HG03103 (cell line): ENCODE measurements at regions not wholly inside any gene's neighbourhood (a gene's known extent, or its start where the extent isn't known, plus 50 kb on each side); places are given as distances from the start of the nearest gene placed in this dataset.

ENCODE experiments used
- ATAC-seq: cut with Tn5 transposase; IDR thresholded peaks from one replicate; pipeline ENCODE4 v1.9.1; 2021; ENCODE audit warnings: low read depth; ENCODE audit not compliant: unreplicated experiment

DNA sequence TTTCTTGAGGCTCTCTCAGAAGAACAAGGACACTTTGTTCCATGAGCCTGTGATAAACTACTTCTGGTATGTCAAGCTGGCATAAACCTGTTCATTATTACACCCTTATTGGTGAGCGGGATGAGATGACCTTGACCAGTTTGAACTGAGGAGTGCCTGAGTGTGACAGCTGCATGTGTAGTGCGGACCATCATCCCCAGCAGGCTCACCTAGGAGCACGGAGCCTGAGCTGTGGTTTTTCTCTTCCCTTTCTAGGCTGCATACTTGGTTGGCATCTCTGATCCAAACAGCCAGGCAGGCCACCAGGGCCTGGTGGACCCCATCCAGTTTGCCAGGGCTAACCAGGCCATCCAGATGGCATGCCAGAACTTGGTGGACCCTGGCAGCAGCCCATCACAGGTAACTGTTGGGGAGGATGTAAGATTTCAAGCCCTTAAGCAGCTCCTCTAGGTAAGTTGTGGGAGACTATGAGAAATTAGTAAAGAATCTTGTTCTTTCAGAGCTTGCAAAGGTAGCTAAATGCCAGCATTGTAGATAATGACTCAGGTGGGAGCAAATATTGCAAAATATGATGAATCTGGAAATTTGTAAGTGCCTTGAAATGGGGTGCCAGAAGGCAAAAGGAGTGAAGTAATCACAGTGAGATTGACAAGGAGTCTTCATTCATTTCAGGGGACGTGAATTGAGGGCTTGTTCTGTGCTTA, 288.9 kb upstream of the TPM1 start:
- no peak for ATAC-seq

- no peak for ATAC-seq
Observed at GRCh38 chr15:62756326-62756994, 286.1 kb upstream of the TPM1 start.

DNA sequence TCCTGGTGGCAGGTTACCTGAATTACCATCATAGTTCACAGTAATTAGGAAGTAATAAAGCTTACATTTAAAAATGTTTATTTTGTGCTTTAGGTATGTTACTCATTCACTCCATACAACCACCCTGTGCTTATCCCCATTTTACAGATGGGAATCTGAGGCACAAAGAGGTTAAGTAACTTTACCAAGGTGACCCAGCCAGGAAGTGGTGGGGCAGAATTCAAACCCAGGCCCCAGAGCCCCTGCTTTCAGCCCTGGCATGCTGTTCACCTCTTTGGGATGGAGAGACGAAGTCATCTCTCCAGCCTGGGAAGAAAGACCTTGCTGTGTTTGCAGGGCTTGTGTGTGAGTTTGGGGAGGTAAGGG, 285.6 kb upstream of the TPM1 start:
- no peak for ATAC-seq

DNA sequence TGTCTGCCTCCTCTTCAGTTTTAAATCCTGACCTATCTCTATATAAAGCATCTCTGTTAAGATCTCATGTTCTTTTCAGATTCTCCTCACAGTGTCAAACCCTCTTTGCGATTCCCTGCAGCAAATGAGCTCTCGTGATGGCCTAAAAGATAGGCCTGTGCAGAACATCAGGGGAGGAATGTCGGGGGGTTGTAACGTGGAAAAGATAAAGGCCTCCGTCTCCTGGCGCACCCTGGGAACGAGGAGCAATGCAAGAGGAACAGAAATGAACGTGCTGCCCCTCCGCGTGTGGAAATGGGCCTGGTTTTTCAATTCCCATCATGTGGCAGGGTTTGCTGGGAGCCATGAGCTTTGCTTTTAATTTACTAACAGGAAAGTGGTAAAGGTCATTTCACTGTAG, 285.0 kb upstream of the TPM1 start:
- no peak for ATAC-seq

GRCh38 chr15:62758126-62758951, 284.2 kb upstream of the TPM1 start:
- ATAC-seq, result no peak

DNA sequence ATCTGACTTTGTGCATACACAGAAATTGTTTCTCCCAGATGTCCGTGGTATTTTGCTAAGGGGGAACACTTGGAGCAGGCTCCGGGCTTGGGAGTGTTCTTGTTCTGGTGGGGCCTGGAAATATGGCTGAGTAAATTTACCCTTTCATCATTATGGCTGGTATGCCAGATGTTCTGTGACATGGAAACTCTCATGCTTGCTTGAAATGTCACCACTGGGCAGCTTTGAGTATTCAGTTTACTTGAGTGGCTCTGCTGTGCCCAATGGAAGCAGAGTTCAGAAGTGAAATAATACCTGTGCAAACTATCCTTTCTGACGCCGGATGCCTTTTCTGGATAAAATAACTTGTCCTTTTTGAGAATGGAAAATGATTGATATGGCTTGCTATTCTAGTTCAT, 283.6 kb upstream of the TPM1 start:
- ATAC-seq, result no peak

DNA sequence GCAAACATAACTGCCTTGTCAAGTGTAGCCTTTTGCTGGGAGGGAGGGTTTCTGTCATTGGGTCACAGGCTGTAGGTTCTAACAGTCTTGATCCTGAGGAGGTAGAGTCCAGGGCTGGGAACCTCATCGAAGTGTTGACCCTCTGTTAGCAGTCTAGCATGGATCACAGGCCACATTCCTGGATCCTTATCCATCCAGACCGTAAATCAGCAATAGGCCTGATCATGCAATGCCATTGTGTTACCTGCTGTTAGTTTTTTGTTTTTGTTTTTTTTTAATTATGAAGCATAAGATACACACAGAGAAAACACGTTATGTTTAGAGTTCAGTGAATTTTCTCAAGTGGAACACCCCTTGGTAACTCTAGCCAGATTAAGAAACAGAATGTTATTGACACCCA, 282.0 kb upstream of the TPM1 start:
- no peak for ATAC-seq

- ATAC-seq, result no peak
Observed at GRCh38 chr15:62765916-62766315, 276.6 kb upstream of the TPM1 start.

GRCh38 chr15:62766599-62766998, 275.9 kb upstream of the TPM1 start:
- no peak for ATAC-seq

- no peak for ATAC-seq
Observed at GRCh38 chr15:62769604-62770003, 272.9 kb upstream of the TPM1 start.

DNA sequence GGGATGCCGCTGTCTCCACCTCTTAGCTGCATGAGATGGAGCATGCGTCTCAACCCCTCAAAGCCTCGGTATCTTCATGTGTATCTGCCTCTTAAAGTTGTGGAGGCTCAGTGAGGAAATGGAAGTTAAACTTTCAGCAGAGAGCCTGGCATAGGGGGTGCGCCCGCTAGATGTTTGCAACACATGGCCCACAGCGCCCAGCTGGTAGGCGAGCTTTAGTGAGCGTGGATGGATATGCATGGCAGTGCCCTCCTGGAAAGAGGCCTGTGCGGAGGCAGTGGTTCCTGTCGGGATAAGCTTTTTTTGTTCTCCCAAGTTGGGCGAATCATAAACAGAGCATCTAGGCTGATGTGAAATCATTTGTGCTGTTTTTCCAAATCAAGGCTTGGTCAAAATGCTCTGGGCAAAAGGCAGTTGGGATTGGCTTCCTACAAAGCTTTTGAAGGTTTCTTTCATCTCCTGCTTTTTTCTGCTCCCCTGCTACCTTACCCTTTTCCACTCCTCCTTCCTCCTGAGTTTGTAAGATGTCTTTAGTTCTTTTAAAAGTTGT, 272.4 kb upstream of the TPM1 start:
- no peak for ATAC-seq

DNA sequence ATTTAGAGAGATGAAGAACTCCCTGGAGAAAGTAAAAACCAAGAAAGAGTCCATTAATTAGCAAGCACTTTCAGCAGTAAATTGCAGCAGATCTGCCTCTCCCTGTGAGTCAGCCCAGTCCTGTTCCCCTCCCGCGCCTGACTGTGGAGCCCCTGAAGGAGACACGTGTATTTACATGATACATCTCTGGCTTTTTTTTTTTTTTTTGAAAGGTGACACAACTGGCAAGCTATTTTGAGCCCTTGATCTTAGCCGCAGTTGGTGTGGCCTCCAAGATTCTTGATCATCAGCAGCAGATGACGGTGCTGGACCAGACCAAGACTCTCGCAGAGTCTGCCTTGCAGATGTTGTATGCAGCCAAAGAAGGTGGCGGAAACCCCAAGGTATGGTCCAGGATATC, 271.8 kb upstream of the TPM1 start:
- no peak for ATAC-seq

GRCh38 chr15:62771234-62771633, 271.3 kb upstream of the TPM1 start:
- no peak for ATAC-seq

GRCh38 chr15:62773369-62774165, 269.0 kb upstream of the TPM1 start:
- ATAC-seq, result no peak

DNA sequence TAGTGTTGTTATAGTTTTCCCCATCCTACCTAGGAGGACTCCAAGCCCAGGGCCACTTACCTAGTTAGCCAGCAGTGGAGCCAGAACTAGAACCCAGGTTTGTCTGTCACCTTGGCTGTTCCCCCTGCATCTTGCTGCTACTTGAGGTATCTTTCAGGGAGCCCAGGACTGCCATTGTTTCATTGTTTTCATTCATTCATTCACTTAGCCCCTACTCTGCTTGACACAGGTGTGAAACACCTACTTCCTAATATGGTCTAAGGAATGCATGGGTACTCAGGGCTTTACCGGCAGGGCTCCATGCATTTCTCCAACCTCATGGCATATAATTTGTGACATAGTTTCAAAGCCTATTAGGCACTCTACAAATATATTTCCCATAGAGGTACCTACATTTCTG, 266.6 kb upstream of the TPM1 start:
- no peak for ATAC-seq

- no peak for ATAC-seq
Observed at GRCh38 chr15:62777671-62778070, 264.9 kb upstream of the TPM1 start.

GRCh38 chr15:62779036-62779770, 263.3 kb upstream of the TPM1 start:
- ATAC-seq, result no peak

- no peak for ATAC-seq
Observed at GRCh38 chr15:62779899-62780298, 262.6 kb upstream of the TPM1 start.

DNA sequence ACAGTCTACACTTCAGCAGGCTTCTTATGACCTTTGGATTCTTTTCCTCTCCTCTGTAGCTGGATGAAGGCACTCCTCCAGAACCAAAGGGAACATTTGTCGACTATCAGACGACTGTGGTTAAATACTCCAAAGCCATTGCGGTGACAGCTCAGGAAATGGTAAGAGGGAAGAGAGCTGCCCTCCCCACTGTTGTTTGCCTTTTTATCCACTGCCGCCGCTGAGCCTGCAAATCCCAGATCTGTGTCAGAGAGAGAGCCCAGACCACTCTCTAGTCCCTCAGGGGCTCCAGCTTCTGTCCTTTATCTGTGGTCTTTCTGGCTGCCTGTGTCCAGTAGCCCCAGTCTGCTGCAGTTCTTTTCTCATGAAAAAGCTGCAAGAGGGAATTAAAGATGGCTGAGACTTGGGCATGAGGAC, 261.5 kb upstream of the TPM1 start:
- ATAC-seq, result no peak
